K562 (cell line): ENCODE measurements at regions not wholly inside any gene's neighbourhood (a gene's known extent, or its start where the extent isn't known, plus 50 kb on each side); places are given as distances from the start of the nearest gene placed in this dataset.

ENCODE experiments used
- ATAC-seq: fragments of 200-7000 bp; cut with Tn5 transposase; 3 replicates; pipeline ENCODE4 v1.9.1; 2020; ENCODE audit warnings: moderate library complexity
- BruUV-seq: library from RNA; stranded (reverse); fragments of 400-500 nt; replicated peaks from 2 replicates; lab custom pipeline; 2021; lab: Mats Ljungman, UMichigan
- CTCF ChIA-PET: fragments of 300-600 bp; formaldehyde crosslinking; extraction: SDS; loops from one replicate; lab custom pipeline; 2021; ENCODE audit warnings: low intra/inter-chr PET ratio; lab: Yijun Ruan, JAX
- POLR2A ChIA-PET: fragments of 300-600, 350-650 bp; sonication (Branson Sonifier 250); formaldehyde crosslinking; extraction: SDS; loops from one replicate; lab custom pipeline; 2021; ENCODE audit warnings: antibody characterized with exemption, inconsistent platforms; lab: Yijun Ruan, JAX
- DNase-seq, 4 experiments: peaks; one replicate each; pipeline versions ENCODE4 v3.0.0 to v3.0.0-alpha.2; 2011 to 2018; ENCODE audit warnings: low spot score in 3 of 4, mixed read lengths in 3 of 4; ENCODE audit errors: extremely low read depth in 1 of 4
- FAIRE-seq: peaks from 2 replicates; lab custom pipeline; 2011; peaks lifted over from hg19 to GRCh38; lab: Jason Lieb, UNC
- H2AFZ ChIP-seq: 2 replicates; pipeline ENCODE4 v1.6.0; 2011; ENCODE audit warnings: low read depth, low read length, control low read depth, inconsistent platforms
- H3K27ac ChIP-seq: fragments of 200-600 bp; 3 replicates; pipeline ENCODE4 v1.8.0; 2011; ENCODE audit warnings: low read depth, mild to moderate bottlenecking, control low read depth, inconsistent platforms, low read length, moderate library complexity, mixed read lengths; ENCODE audit errors: extremely low read depth
- H3K27me3 ChIP-seq, 2 experiments: fragments of 300-600 bp in 1 of 2; 2 replicates in 1 of 2; 3 replicates in 1 of 2; pipeline versions ENCODE4 v1.6.0 to v1.8.0; 2011; ENCODE audit warnings: inconsistent platforms in 2 of 2, low read length in 2 of 2, mild to moderate bottlenecking in 1 of 2, mixed read lengths in 1 of 2, moderate library complexity in 1 of 2; ENCODE audit not compliant: control insufficient read depth in 2 of 2, insufficient read depth in 2 of 2
- H3K36me3 ChIP-seq: fragments of 300-600 bp; 3 replicates; pipeline ENCODE4 v1.8.0; 2011; ENCODE audit warnings: mild to moderate bottlenecking, low read length, inconsistent platforms; ENCODE audit not compliant: control insufficient read depth, insufficient read depth
- H3K4me1 ChIP-seq, 2 experiments: fragments of 200-600 bp in 1 of 2; replicated peaks in 1 of 2; 2 replicates in 1 of 2; 3 replicates in 1 of 2; pipeline versions ENCODE4 v1.5.1 to v1.8.0; 2011; ENCODE audit warnings: inconsistent platforms in 2 of 2, low read length in 2 of 2, mild to moderate bottlenecking in 1 of 2, mixed read lengths in 1 of 2, moderate library complexity in 1 of 2; ENCODE audit not compliant: control insufficient read depth in 2 of 2, insufficient read depth in 2 of 2
- H3K4me2 ChIP-seq: 2 replicates; pipeline ENCODE4 v1.6.1; 2011; ENCODE audit warnings: low read length, control low read depth, inconsistent platforms, mixed read lengths; ENCODE audit not compliant: insufficient read depth
- H3K4me3 ChIP-seq: fragments of 200-600 bp; sonication (generic), shearing (Covaris generic); 2 replicates; pipeline ENCODE4 v1.5.1; 2016; ENCODE audit warnings: control low read depth, inconsistent platforms
- H3K79me2 ChIP-seq: fragments of 200-600 bp; 3 replicates; pipeline ENCODE4 v1.8.0; 2011; ENCODE audit warnings: low read length, inconsistent platforms; ENCODE audit not compliant: control insufficient read depth, insufficient read depth
- H3K9ac ChIP-seq, 2 experiments: 2 replicates each; pipeline versions ENCODE4 v1.6.0 to v1.6.1; 2011; ENCODE audit warnings: low read depth in 2 of 2, low read length in 2 of 2, control low read depth in 1 of 2, inconsistent platforms in 1 of 2, mild to moderate bottlenecking in 1 of 2, mixed read lengths in 1 of 2; ENCODE audit not compliant: insufficient read depth in 1 of 2
- H3K9me1 ChIP-seq: one replicate; pipeline ENCODE4 v1.6.0; 2011; ENCODE audit warnings: inconsistent platforms, mild to moderate bottlenecking, low read length, moderate library complexity; ENCODE audit not compliant: control insufficient read depth, insufficient read depth
- H3K9me3 ChIP-seq: replicated peaks from 2 replicates; pipeline ENCODE4 v1.5.1; 2011; ENCODE audit warnings: low read depth, low read length, inconsistent platforms; ENCODE audit not compliant: control insufficient read depth, insufficient read depth
- H4K20me1 ChIP-seq: replicated peaks from 2 replicates; pipeline ENCODE4 v1.6.1; 2011; ENCODE audit warnings: low read length, inconsistent platforms, mixed read lengths; ENCODE audit not compliant: control insufficient read depth, insufficient read depth
- ARID2 ChIP-seq: fragments of 450-650 bp; IDR thresholded peaks from 2 replicates; pipeline ENCODE4 v1.6.1; 2017; ENCODE audit warnings: antibody characterized with exemption, mild to moderate bottlenecking
- DNMT1 ChIP-seq: fragments of 450-650 bp; IDR thresholded peaks from 2 replicates; pipeline ENCODE4 v1.6.1; 2016; ENCODE audit warnings: antibody characterized with exemption, mild to moderate bottlenecking
- ETV5 ChIP-seq: sonication (generic); formaldehyde crosslinking; IDR thresholded peaks from 2 replicates; pipeline ENCODE4 v1.4.0; 2020; ENCODE audit warnings: low read depth, mild to moderate bottlenecking, missing genetic modification reagents
- PRMT5 ChIP-seq: sonication (generic); formaldehyde crosslinking; IDR thresholded peaks from 2 replicates; pipeline ENCODE4 v1.5.0; 2020; ENCODE audit warnings: missing genetic modification reagents
- TAL1 ChIP-seq: fragments of 450-650 bp; IDR thresholded peaks from 2 replicates; pipeline ENCODE4 v1.6.1; 2016; ENCODE audit warnings: mild to moderate bottlenecking
- ZBTB26 ChIP-seq: fragments of 450-650 bp; formaldehyde crosslinking; IDR thresholded peaks from 2 replicates; pipeline ENCODE4 v1.4.0; 2022; ENCODE audit warnings: missing genetic modification characterization
- ZNF507 ChIP-seq: conservative IDR thresholded peaks from 2 replicates; pipeline ENCODE4 v1.6.1; 2017; ENCODE audit warnings: missing genetic modification characterization, missing compliant biosample characterization
- WGBS: fragments of 100-300 bp; shearing (Covaris generic); methylation state at CpG from one replicate; pipeline ENCODE4 v1.1.6; 2016; ENCODE audit warnings: low coverage, mixed read lengths; ENCODE audit not compliant: insufficient coverage; ENCODE audit errors: missing lambda C conversion rate; 5-methylcytosine and 5-hydroxymethylcytosine counted together
- in situ Hi-C: fragments of 300-500 bp; cut with MboI; formaldehyde crosslinking; loops from 4 replicates; pipeline ENCODE4 v1.15.0; 2018; ENCODE audit warnings: inconsistent platforms, mixed read lengths
- intact Hi-C: fragments of 100-400 bp; cut with micrococcal nuclease; formaldehyde crosslinking; loops from 2 replicates; pipeline ENCODE4 v1.14.2; 2022

- 0% methylated on average over 13 of the region's 13 CpGs for WGBS
- CTCF ChIA-PET = no interaction called here
- BruUV-seq = no TSS peak
- ATAC-seq (no peak), FAIRE-seq (no peak), DNase-seq (no peak)
- no peak for TF ChIP-seq PRMT5 (CRISPR knock-in tag)
- TF ChIP-seq DNMT1 = no peak
- no peak for TF ChIP-seq ZNF507
- no peak for TF ChIP-seq ARID2
- no peaks in the 10 kb centered on the region for H3K36me3 ChIP-seq
- no peaks in the 10 kb centered on the region for H3K9me1 ChIP-seq
- H3K9ac ChIP-seq = no peak overlapping the region
- POLR2A ChIA-PET = no interaction called here
- intact Hi-C loops (no loop called here), in situ Hi-C loops (no loop called here)
- H4K20me1 ChIP-seq = no peaks in the 10 kb centered on the region; the same call in 1 of the 2 replicates
- no peak overlapping the region for H2AFZ ChIP-seq
- peaks cover 3 to 20% of the 10 kb centered on the region in 2 experiments; a peak in 2 of 5 replicates for H3K27me3 ChIP-seq
- H3K4me3 ChIP-seq = no peak overlapping the region
- H3K79me2 ChIP-seq = no peaks in the 10 kb centered on the region
- H3K9me3 ChIP-seq = no peaks in the 10 kb centered on the region
- no peak overlapping the region for H3K4me2 ChIP-seq
- no peaks in the 10 kb centered on the region for H3K4me1 ChIP-seq
- H3K27ac ChIP-seq = no peak overlapping the region
Measured at GRCh38 chr5:2374703-2375102, 376.8 kb downstream of the IRX2 start.

GRCh38 chr5:2373631-2374030 is 377.8 kb downstream of the IRX2 start:
- no peaks in the 10 kb centered on the region; the same call in 1 of the 2 replicates for H4K20me1 ChIP-seq
- CTCF ChIA-PET = no interaction called here
- H3K4me1 ChIP-seq = no peaks in the 10 kb centered on the region
- intact Hi-C loops (no loop called here), in situ Hi-C loops (no loop called here)
- H3K4me2 ChIP-seq = no peak overlapping the region
- WGBS = 0% methylated on average over 6 of the region's 6 CpGs
- no peaks in the 10 kb centered on the region for H3K36me3 ChIP-seq
- H3K4me3 ChIP-seq = no peak overlapping the region
- DNase-seq (no peak), FAIRE-seq (no peak), ATAC-seq (no peak)
- BruUV-seq = no TSS peak
- no peaks in the 10 kb centered on the region for H3K9me1 ChIP-seq
- TF ChIP-seq ZBTB26 (CRISPR knock-in tag) (no peak), ETV5 (no peak), TAL1 (no peak)
- H2AFZ ChIP-seq = no peak overlapping the region
- no peak overlapping the region for H3K27ac ChIP-seq
- POLR2A ChIA-PET = no interaction called here
- no peaks in the 10 kb centered on the region for H3K9me3 ChIP-seq
- peaks cover 3 to 20% of the 10 kb centered on the region in 2 experiments; a peak in 2 of 5 replicates for H3K27me3 ChIP-seq
- H3K79me2 ChIP-seq = no peaks in the 10 kb centered on the region
- no peak overlapping the region for H3K9ac ChIP-seq
